Ovary (tissue), 3 donors: ENCODE measurements at regions not wholly inside any gene's neighbourhood (a gene's known extent, or its start where the extent isn't known, plus 50 kb on each side); places are given as distances from the start of the nearest gene placed in this dataset.

ENCODE experiments used
- CTCF ChIP-seq, 3 donors: fragments of 450-650 bp in 2 of 3; fragments of 200-600 bp in 1 of 3; IDR thresholded peaks; one replicate each; pipeline versions ENCODE4 v1.5.1 to v1.8.0; 2016 to 2022; ENCODE audit warnings: antibody characterized with exemption in 3 of 3, mild to moderate bottlenecking in 1 of 3
- POLR2A ChIP-seq: fragments of 450-650 bp; IDR thresholded peaks from one replicate; pipeline ENCODE4 v1.6.1; 2017; ENCODE audit warnings: antibody characterized with exemption, mild to moderate bottlenecking, moderate library complexity
- donor health status: DM: no; HTN: no; CAD: no.

- no peak for TF ChIP-seq CTCF (IDR thresholded peaks at IDR 0.05)
- TF ChIP-seq POLR2A: no peak
Observed at GRCh38 chr3:110646055-110646454, 425.6 kb upstream of the NECTIN3 start.
